ENCODE measurements at regions not wholly inside any gene's neighbourhood (a gene's known extent, or its start where the extent isn't known, plus 50 kb on each side); places are given as distances from the start of the nearest gene placed in this dataset.

DNA sequence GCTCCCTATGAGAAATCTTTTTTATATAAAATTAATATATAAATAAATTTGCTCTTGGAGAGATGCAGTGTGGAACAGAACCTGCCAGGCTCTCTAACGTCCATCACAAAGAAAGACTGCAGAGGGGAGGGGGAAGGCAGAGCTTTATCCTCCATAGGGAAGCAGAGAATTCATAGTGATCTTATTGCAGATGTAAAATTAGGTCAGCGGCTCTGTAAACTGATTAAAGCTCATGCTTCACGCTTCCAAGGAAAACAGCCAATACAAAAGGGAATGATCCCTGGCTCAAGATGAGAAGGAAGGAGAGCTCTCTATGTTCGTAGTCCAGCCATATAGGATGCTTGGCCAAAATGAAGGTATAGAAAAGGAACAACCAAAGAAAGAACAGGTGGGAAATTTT, 532.3 kb upstream of the PSMD7 start:
- H3K27ac ChIP-seq, result no peak overlapping the region
- no peak for DNase-seq
- TF ChIP-seq, protein P1, sequence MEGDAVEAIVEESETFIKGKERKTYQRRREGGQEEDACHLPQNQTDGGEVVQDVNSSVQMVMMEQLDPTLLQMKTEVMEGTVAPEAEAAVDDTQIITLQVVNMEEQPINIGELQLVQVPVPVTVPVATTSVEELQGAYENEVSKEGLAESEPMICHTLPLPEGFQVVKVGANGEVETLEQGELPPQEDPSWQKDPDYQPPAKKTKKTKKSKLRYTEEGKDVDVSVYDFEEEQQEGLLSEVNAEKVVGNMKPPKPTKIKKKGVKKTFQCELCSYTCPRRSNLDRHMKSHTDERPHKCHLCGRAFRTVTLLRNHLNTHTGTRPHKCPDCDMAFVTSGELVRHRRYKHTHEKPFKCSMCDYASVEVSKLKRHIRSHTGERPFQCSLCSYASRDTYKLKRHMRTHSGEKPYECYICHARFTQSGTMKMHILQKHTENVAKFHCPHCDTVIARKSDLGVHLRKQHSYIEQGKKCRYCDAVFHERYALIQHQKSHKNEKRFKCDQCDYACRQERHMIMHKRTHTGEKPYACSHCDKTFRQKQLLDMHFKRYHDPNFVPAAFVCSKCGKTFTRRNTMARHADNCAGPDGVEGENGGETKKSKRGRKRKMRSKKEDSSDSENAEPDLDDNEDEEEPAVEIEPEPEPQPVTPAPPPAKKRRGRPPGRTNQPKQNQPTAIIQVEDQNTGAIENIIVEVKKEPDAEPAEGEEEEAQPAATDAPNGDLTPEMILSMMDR (IDR thresholded peaks at IDR 0.05), result no peak
- no peak for TF ChIP-seq POLR2A (IDR thresholded peaks at IDR 0.05)
- no peak for TF ChIP-seq EP300 (IDR thresholded peaks at IDR 0.05; ENCODE audit: low read depth)
- no peak for TF ChIP-seq POLR2AphosphoS5 (IDR thresholded peaks at IDR 0.05)
- H3K36me3 ChIP-seq, result no peaks in the 10 kb centered on the region
- 28 to 45% methylated on average over 4 of the region's 4 CpGs for WGBS, 2 donors (ENCODE audit: low coverage in 1 of 2)
- in situ Hi-C loops (cut with MboI; ENCODE audit: low pct_ligation_motif_present in 1 of 4, low pct_unique_long_range_greater_than_20kb in 1 of 4, low sequenced_read_pairs in 3 of 4) (no loop called here), intact Hi-C loops (cut with DNase I; ENCODE audit: low total_unique reads) (no loop called here)
- H3K4me3 ChIP-seq, result no peak overlapping the region
- H3K27me3 ChIP-seq, result no peaks in the 10 kb centered on the region
- H3K9me3 ChIP-seq, result peaks cover 0 to under 1% of the 10 kb centered on the region in 2 donors
- no peaks in the 10 kb centered on the region for H3K4me1 ChIP-seq

DNA sequence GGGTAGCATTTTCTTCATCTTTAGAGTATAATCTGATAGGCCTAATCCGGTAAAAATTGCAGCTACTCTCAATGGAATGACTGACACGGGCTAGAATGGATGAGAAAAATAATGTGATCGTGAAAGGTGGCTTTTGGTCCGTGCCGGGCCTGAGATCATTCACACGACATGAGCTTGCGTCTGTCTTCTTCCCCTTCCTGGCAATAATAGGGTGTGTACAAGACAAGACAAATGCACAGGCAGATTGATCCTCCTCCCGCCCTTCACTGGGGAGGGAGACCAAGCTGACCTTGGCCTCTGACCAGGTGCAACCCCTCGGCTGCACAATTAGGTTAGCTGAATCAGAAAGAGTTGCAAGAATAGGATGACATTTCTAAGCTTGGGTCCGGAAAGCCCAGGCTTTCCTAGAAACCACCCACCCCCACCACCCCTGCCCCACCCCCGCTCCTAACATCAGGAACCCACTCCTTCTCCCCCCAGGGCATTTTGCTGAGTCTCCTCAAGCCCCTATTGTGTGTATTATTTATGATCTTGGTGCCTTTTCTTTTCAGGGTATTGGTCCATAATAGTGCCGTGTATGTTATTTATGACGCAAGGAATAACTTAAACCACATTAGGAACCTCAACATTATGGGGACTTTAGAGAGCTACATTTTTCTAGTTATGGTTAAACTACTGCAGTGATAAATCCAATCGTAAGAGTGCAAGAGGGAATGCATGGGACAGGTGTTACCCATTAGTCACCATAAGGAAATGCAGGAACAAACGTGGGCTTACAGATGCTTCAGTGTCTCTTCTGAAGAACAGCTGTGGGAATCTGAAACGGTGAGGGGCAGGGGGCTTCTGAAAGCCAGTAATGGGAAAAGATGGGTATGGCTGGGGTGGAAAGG, 540.1 kb upstream of the PSMD7 start:
- Histone ChIP-seq H3K9me3 (peaks cover 0 to 4% of the 10 kb centered on the region in 2 donors), H3K4me3 (no peak overlapping the region), H3K27ac (no peak overlapping the region), H3K27me3 (no peaks in the 10 kb centered on the region), H3K4me1 (no peaks in the 10 kb centered on the region), H3K36me3 (no peaks in the 10 kb centered on the region)
- no peak for DNase-seq
- in situ Hi-C loops (cut with MboI; ENCODE audit: low pct_ligation_motif_present in 1 of 4, low pct_unique_long_range_greater_than_20kb in 1 of 4, low sequenced_read_pairs in 3 of 4), result no loop called here
- WGBS, 2 donors (ENCODE audit: low coverage in 1 of 2), result 72 to 74% methylated on average over 13 to 16 of the region's 16 CpGs
- intact Hi-C loops (cut with DNase I; ENCODE audit: low total_unique reads), result no loop called here
- TF ChIP-seq POLR2A (IDR thresholded peaks at IDR 0.05) (no peak), POLR2AphosphoS5 (IDR thresholded peaks at IDR 0.05) (no peak), EP300 (IDR thresholded peaks at IDR 0.05; ENCODE audit: low read depth) (no peak)
- TF ChIP-seq, protein P1 (IDR thresholded peaks at IDR 0.05), result no peak

DNA sequence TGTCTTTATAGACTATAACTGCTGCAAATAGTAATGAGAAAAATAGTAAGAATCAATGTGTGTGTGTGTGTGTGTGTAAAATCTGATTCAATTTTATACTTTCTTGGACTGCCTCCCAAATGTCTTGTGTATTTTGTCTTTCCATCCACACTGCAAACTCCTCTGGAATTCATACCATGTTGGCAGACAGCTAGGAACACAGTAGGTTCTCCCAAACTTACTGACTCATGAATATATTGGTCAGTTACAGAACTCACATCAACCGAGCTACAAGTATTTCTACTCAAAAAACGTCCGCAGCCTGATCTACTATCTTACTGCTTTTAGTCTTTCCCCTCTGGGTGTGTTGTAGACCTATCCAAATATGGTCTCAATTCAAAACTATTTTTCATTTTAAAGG, 542.7 kb upstream of the PSMD7 start:
- H3K9me3 ChIP-seq, result no peaks in the 10 kb centered on the region
- no peak for DNase-seq
- no peak overlapping the region for H3K27ac ChIP-seq
- intact Hi-C loops (cut with DNase I; ENCODE audit: low total_unique reads) (no loop called here), in situ Hi-C loops (cut with MboI; ENCODE audit: low pct_ligation_motif_present in 1 of 4, low pct_unique_long_range_greater_than_20kb in 1 of 4, low sequenced_read_pairs in 3 of 4) (no loop called here)
- TF ChIP-seq EP300 (IDR thresholded peaks at IDR 0.05; ENCODE audit: low read depth), result no peak
- no peak for TF ChIP-seq POLR2A (IDR thresholded peaks at IDR 0.05)
- TF ChIP-seq, protein P1 (IDR thresholded peaks at IDR 0.05), result no peak
- no peak for TF ChIP-seq POLR2AphosphoS5 (IDR thresholded peaks at IDR 0.05)
- WGBS, 2 donors (ENCODE audit: low coverage in 1 of 2), result 75 to 81% methylated on average over 3 of the region's 3 CpGs
- no peaks in the 10 kb centered on the region for H3K27me3 ChIP-seq
- H3K4me1 ChIP-seq, result no peaks in the 10 kb centered on the region
- H3K4me3 ChIP-seq, result no peak overlapping the region
- H3K36me3 ChIP-seq, result no peaks in the 10 kb centered on the region

DNA sequence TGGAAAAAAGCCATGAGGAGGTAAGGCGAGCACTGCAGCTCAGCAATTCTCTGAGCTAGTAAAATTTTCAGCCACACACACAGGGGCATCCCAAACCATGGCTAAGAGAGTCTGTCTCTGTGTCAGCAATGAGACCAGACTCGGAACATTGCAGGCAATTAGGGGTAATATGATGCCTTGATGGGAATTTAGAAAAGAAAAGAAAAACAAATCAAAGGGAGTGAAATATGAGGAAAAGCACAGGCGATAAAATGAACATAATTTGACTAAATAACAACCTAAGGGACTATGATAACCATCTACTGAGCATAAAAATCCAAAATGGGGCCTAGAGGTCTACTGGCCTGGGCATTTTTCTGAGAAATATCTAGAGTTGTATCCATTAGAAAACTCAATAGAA, 546.0 kb upstream of the PSMD7 start:
- no peaks in the 10 kb centered on the region for H3K4me1 ChIP-seq
- H3K27ac ChIP-seq, result no peak overlapping the region
- intact Hi-C loops (cut with DNase I; ENCODE audit: low total_unique reads), result no loop called here
- no peak for DNase-seq
- H3K9me3 ChIP-seq, result no peaks in the 10 kb centered on the region
- no peaks in the 10 kb centered on the region for H3K36me3 ChIP-seq
- H3K4me3 ChIP-seq, result no peak overlapping the region
- 69 to 71% methylated on average over 2 to 3 of the region's 3 CpGs for WGBS, 2 donors (ENCODE audit: low coverage in 1 of 2)
- in situ Hi-C loops (cut with MboI; ENCODE audit: low pct_ligation_motif_present in 1 of 4, low pct_unique_long_range_greater_than_20kb in 1 of 4, low sequenced_read_pairs in 3 of 4), result no loop called here
- no peaks in the 10 kb centered on the region for H3K27me3 ChIP-seq
- TF ChIP-seq EP300 (IDR thresholded peaks at IDR 0.05; ENCODE audit: low read depth), result no peak
- TF ChIP-seq, protein P1 (IDR thresholded peaks at IDR 0.05), result no peak
